ENCODE measurements at regions not wholly inside any gene's neighbourhood (a gene's known extent, or its start where the extent isn't known, plus 50 kb on each side); places are given as distances from the start of the nearest gene placed in this dataset.

GRCh38 chr6:8536122-8536521 is 100.8 kb upstream of the SLC35B3 start:
- CTCF ChIA-PET, result interaction anchor here (0.6 kb wide), 1 partner anchor 207 kb away, joined by 4 read pairs; no protein-coding TSS in a partner anchor
- Histone ChIP-seq H4K20me1 (ENCODE audit: low read length) (no peaks in the 10 kb centered on the region), H3K9ac (ENCODE audit: low read length) (no peak overlapping the region), H3K79me2 (ENCODE audit: low read length) (no peaks in the 10 kb centered on the region), H3K36me3 (ENCODE audit: low read depth, low read length) (no peaks in the 10 kb centered on the region), H3K4me2 (ENCODE audit: low read length) (no peak overlapping the region), H3K4me3 (ENCODE audit: low read length) (no peak overlapping the region), H3K9me2 (replicated peaks; ENCODE audit: low read length) (no peaks in the 10 kb centered on the region), H3K27me3 (ENCODE audit: low read length) (no peaks in the 10 kb centered on the region), H3K27ac (ENCODE audit: low read length) (no peak overlapping the region), H3K4me1 (ENCODE audit: insufficient read depth, low read length) (0 out of 2 replicates have a peak, but pooled peaks cover 6% of the 10 kb centered on the region), H2AFZ (ENCODE audit: low read length) (no peak overlapping the region), H3F3A (ENCODE audit: low read length, unreplicated experiment) (no peaks in the 10 kb centered on the region), H3K9me3 (ENCODE audit: low read length) (no peaks in the 10 kb centered on the region; the same call in 1 of the 2 replicates)
- ATAC-seq (peak; percentile 56), DNase-seq (peak; percentile 33)
- TF ChIP-seq EZH2 (IDR thresholded peaks at IDR 0.05; ENCODE audit: low read length, unreplicated experiment) (no peak), EZH2phosphoT487 (IDR thresholded peaks at IDR 0.05; ENCODE audit: borderline replicate concordance, low read length) (no peak)
- TF ChIP-seq, protein P1, sequence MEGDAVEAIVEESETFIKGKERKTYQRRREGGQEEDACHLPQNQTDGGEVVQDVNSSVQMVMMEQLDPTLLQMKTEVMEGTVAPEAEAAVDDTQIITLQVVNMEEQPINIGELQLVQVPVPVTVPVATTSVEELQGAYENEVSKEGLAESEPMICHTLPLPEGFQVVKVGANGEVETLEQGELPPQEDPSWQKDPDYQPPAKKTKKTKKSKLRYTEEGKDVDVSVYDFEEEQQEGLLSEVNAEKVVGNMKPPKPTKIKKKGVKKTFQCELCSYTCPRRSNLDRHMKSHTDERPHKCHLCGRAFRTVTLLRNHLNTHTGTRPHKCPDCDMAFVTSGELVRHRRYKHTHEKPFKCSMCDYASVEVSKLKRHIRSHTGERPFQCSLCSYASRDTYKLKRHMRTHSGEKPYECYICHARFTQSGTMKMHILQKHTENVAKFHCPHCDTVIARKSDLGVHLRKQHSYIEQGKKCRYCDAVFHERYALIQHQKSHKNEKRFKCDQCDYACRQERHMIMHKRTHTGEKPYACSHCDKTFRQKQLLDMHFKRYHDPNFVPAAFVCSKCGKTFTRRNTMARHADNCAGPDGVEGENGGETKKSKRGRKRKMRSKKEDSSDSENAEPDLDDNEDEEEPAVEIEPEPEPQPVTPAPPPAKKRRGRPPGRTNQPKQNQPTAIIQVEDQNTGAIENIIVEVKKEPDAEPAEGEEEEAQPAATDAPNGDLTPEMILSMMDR (conservative IDR thresholded peaks at IDR 0.05; ENCODE audit: low read depth, low read length), result no peak
- BruUV-seq (replicated peaks), result no TSS peak
- POLR2A ChIA-PET (ENCODE audit: unreplicated experiment), result no interaction called here
- intact Hi-C loops (cut with micrococcal nuclease), result loop anchor here (5.0 kb wide), 2 partner anchors 351 to 1901 kb away; no protein-coding TSS in a partner anchor

DNA sequence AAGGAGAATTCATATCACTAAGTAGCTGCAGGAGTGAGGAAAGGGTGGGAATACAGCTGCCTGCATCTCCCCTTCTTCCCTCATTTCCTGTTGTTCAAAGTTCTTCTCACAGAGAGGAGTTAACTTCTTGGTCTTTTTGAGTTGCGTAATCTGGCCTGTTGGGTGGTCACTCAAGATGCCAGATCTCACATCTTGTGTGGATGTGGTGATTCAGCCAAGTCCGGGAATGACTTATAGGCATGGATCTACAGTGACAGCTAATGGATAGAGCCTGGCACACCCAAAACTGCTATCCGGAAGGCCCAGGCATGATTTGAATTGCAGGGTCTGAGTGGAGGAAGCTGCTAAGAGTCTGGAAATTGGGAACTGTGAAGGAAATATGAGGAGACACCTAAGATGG is 100.2 kb upstream of the SLC35B3 start:
- H3K9ac ChIP-seq (ENCODE audit: low read length), result no peak overlapping the region
- H3K4me1 ChIP-seq (ENCODE audit: insufficient read depth, low read length), result 0 out of 2 replicates have a peak, but pooled peaks cover 6% of the 10 kb centered on the region
- no peak overlapping the region for H3K4me2 ChIP-seq (ENCODE audit: low read length)
- H3K79me2 ChIP-seq (ENCODE audit: low read length), result no peaks in the 10 kb centered on the region
- no peak for DNase-seq
- BruUV-seq (replicated peaks), result no TSS peak
- intact Hi-C loops (cut with micrococcal nuclease), result loop anchor here (5.0 kb wide), 2 partner anchors 352 to 1902 kb away; no protein-coding TSS in a partner anchor
- ChIA-PET POLR2A (ENCODE audit: unreplicated experiment) (no interaction called here), CTCF (interaction anchor here (0.6 kb wide), 1 partner anchor 207 kb away, joined by 4 read pairs; no protein-coding TSS in a partner anchor)
- H3K9me3 ChIP-seq (ENCODE audit: low read length), result no peaks in the 10 kb centered on the region; the same call in 1 of the 2 replicates
- no peaks in the 10 kb centered on the region for H3K9me2 ChIP-seq (replicated peaks; ENCODE audit: low read length)
- no peaks in the 10 kb centered on the region for H4K20me1 ChIP-seq (ENCODE audit: low read length)
- H2AFZ ChIP-seq (ENCODE audit: low read length), result no peak overlapping the region
- ATAC-seq, result peak; percentile 13; the same call in 1 of the 2 replicates
- no peak for TF ChIP-seq EZH2 (IDR thresholded peaks at IDR 0.05; ENCODE audit: low read length, unreplicated experiment)
- no peak for TF ChIP-seq EZH2phosphoT487 (IDR thresholded peaks at IDR 0.05; ENCODE audit: borderline replicate concordance, low read length)
- TF ChIP-seq, protein P1 (conservative IDR thresholded peaks at IDR 0.05; ENCODE audit: low read depth, low read length), result no peak
- H3K27me3 ChIP-seq (ENCODE audit: low read length), result no peaks in the 10 kb centered on the region
- H3F3A ChIP-seq (ENCODE audit: low read length, unreplicated experiment), result no peaks in the 10 kb centered on the region
- no peak overlapping the region for H3K27ac ChIP-seq (ENCODE audit: low read length)
- H3K36me3 ChIP-seq (ENCODE audit: low read depth, low read length), result no peaks in the 10 kb centered on the region
- H3K4me3 ChIP-seq (ENCODE audit: low read length), result no peak overlapping the region

DNA sequence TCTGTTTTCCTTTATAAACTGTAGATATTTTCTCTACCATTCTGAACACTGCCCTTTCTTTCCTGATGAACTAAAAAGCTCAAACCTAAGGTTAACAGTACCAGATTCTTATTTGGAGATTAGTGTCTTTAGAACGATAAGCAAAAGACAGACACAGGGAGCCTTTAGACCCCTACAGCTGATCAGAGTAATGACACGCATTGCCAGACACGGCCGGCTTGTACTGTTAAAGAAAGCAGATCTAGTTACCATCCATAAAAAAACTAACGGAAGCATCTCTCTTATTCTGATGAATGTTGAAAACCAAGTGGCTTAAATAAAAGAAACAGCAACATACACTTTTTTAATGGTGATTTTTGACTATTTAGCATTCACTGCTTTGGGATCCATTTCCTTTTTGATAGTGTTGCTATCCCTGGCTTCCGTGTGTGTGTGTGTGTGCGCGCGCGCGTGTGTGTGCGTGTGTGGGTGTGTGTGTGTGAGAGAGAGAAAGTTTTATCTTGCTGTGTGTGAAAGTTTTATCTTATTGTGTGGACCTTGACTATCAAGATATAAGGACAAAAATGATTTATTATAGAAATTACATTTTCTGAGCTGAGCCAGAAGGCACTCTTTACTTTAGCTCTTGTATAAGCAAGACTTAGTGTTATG is 95.6 kb upstream of the SLC35B3 start:
- Histone ChIP-seq H3K9me2 (replicated peaks; ENCODE audit: low read length) (no peaks in the 10 kb centered on the region), H3K4me2 (ENCODE audit: low read length) (no peak overlapping the region), H3K36me3 (ENCODE audit: low read depth, low read length) (no peaks in the 10 kb centered on the region), H3K79me2 (ENCODE audit: low read length) (no peaks in the 10 kb centered on the region), H3K4me3 (ENCODE audit: low read length) (no peak overlapping the region), H3K9ac (ENCODE audit: low read length) (no peak overlapping the region), H4K20me1 (ENCODE audit: low read length) (no peaks in the 10 kb centered on the region), H3K9me3 (ENCODE audit: low read length) (no peaks in the 10 kb centered on the region), H3K27me3 (ENCODE audit: low read length) (peaks cover 7% of the 10 kb centered on the region), H2AFZ (ENCODE audit: low read length) (no peak overlapping the region), H3K27ac (ENCODE audit: low read length) (no peak overlapping the region), H3F3A (ENCODE audit: low read length, unreplicated experiment) (no peaks in the 10 kb centered on the region), H3K4me1 (ENCODE audit: insufficient read depth, low read length) (0 out of 2 replicates have a peak, but pooled peaks cover 4% of the 10 kb centered on the region)
- DNase-seq (no peak), ATAC-seq (no peak)
- intact Hi-C loops (cut with micrococcal nuclease), result no loop called here
- POLR2A ChIA-PET (ENCODE audit: unreplicated experiment), result interaction anchor here (0.6 kb wide), 1 partner anchor 1075 kb away, joined by 3 read pairs; no protein-coding TSS in a partner anchor
- TF ChIP-seq, protein P1 (conservative IDR thresholded peaks at IDR 0.05; ENCODE audit: low read depth, low read length), result no peak
- TF ChIP-seq EZH2 (IDR thresholded peaks at IDR 0.05; ENCODE audit: low read length, unreplicated experiment), result no peak
- no peak for TF ChIP-seq EZH2phosphoT487 (IDR thresholded peaks at IDR 0.05; ENCODE audit: borderline replicate concordance, low read length)
- no TSS peak for BruUV-seq (replicated peaks)
- CTCF ChIA-PET, result no interaction called here

Measured in PC-3 (cell line).